Loucy (cell line): ENCODE measurements at regions not wholly inside any gene's neighbourhood (a gene's known extent, or its start where the extent isn't known, plus 50 kb on each side); places are given as distances from the start of the nearest gene placed in this dataset.

Experiments used
- H2AFZ ChIP-seq: fragments of 200-600 bp; sonication (generic); 2 replicates; pipeline ENCODE4 v1.6.0; 2016; ENCODE audit warnings: antibody characterized with exemption, mild to moderate bottlenecking, low read length, moderate library complexity
- H3F3A ChIP-seq: fragments of 200-600 bp; 2 replicates; pipeline ENCODE4 v1.6.0; 2016; ENCODE audit warnings: antibody characterized with exemption, low read depth, mild to moderate bottlenecking
- H3K27me3 ChIP-seq: fragments of 200-600 bp; sonication (generic); 2 replicates; pipeline ENCODE4 v1.6.1; 2014; ENCODE audit warnings: low read length, mild to moderate bottlenecking; ENCODE audit not compliant: insufficient read depth, poor library complexity, severe bottlenecking
- H3K36me3 ChIP-seq: fragments of 200-600 bp; sonication (generic); 2 replicates; pipeline ENCODE4 v1.6.1; 2016; ENCODE audit warnings: low read length; ENCODE audit not compliant: insufficient read depth
- H3K4me1 ChIP-seq: fragments of 200-600 bp; sonication (generic); 2 replicates; pipeline ENCODE4 v1.5.1; 2014; ENCODE audit warnings: low read length, mild to moderate bottlenecking; ENCODE audit not compliant: insufficient read depth, poor library complexity, severe bottlenecking
- H3K4me2 ChIP-seq: fragments of 200-600 bp; sonication (generic); 2 replicates; pipeline ENCODE4 v1.6.0; 2014; ENCODE audit warnings: antibody characterized with exemption, low read length, low read depth, mild to moderate bottlenecking; ENCODE audit not compliant: poor library complexity, severe bottlenecking
- H3K4me3 ChIP-seq: fragments of 200-600 bp; sonication (generic); 2 replicates; pipeline ENCODE4 v1.5.1; 2014; ENCODE audit warnings: low read length, mild to moderate bottlenecking, mixed read lengths; ENCODE audit not compliant: poor library complexity, severe bottlenecking
- H3K79me2 ChIP-seq: fragments of 200-600 bp; sonication (generic); 2 replicates; pipeline ENCODE4 v1.6.1; 2014; ENCODE audit warnings: low read length; ENCODE audit not compliant: insufficient read depth
- H3K9ac ChIP-seq: fragments of 200-600 bp; sonication (generic); 2 replicates; pipeline ENCODE4 v1.6.0; 2014; ENCODE audit warnings: mild to moderate bottlenecking, low read depth, low read length, moderate library complexity; ENCODE audit not compliant: poor library complexity, severe bottlenecking
- H3K9me2 ChIP-seq: fragments of 200-600 bp; sonication (generic); replicated peaks from 2 replicates; pipeline ENCODE4 v1.6.1; 2016; ENCODE audit warnings: low read depth, low read length, mixed read lengths
- H3K9me3 ChIP-seq: fragments of 200-600 bp; sonication (generic); 2 replicates; pipeline ENCODE4 v1.6.1; 2014; ENCODE audit warnings: mild to moderate bottlenecking, antibody characterized with exemption, low read length, low read depth; ENCODE audit not compliant: insufficient read depth
- H4K20me1 ChIP-seq: fragments of 200-600 bp; sonication (generic); 2 replicates; pipeline ENCODE4 v1.6.0; 2014; ENCODE audit warnings: antibody characterized with exemption, low read length, mild to moderate bottlenecking; ENCODE audit not compliant: insufficient read depth, poor library complexity, severe bottlenecking
- CTCF ChIP-seq: fragments of 200-600 bp; sonication (generic); conservative IDR thresholded peaks from 2 replicates; pipeline ENCODE4 v1.5.1; 2014; ENCODE audit warnings: mild to moderate bottlenecking, antibody characterized with exemption, low read length
- EZH2phosphoT487 ChIP-seq: fragments of 200-600 bp; IDR thresholded peaks from 2 replicates; pipeline ENCODE4 v1.6.1; 2018; ENCODE audit warnings: antibody characterized with exemption, mild to moderate bottlenecking, moderate library complexity, borderline replicate concordance

GRCh38 chr20:33927724-33928123 is 66.0 kb upstream of the RALY start:
- no peaks in the 10 kb centered on the region for H3F3A ChIP-seq
- H2AFZ ChIP-seq = no peak overlapping the region
- no peaks in the 10 kb centered on the region for H3K36me3 ChIP-seq
- H3K4me3 ChIP-seq = no peak overlapping the region
- H3K9ac ChIP-seq = no peak overlapping the region
- H3K79me2 ChIP-seq = no peaks in the 10 kb centered on the region
- H3K9me2 ChIP-seq = no peaks in the 10 kb centered on the region
- no peaks in the 10 kb centered on the region for H3K4me1 ChIP-seq
- H3K9me3 ChIP-seq = no peaks in the 10 kb centered on the region
- no peaks in the 10 kb centered on the region for H3K27me3 ChIP-seq
- TF ChIP-seq CTCF (no peak), EZH2phosphoT487 (no peak)
- no peaks in the 10 kb centered on the region for H4K20me1 ChIP-seq
- H3K4me2 ChIP-seq = no peak overlapping the region

GRCh38 chr20:33929917-33930316 is 63.8 kb upstream of the RALY start:
- no peak for TF ChIP-seq CTCF
- TF ChIP-seq EZH2phosphoT487 = no peak
- H3K36me3 ChIP-seq = no peaks in the 10 kb centered on the region
- H3K27me3 ChIP-seq = no peaks in the 10 kb centered on the region
- no peaks in the 10 kb centered on the region for H3K4me1 ChIP-seq
- no peaks in the 10 kb centered on the region for H3K9me2 ChIP-seq
- no peaks in the 10 kb centered on the region for H3F3A ChIP-seq
- H2AFZ ChIP-seq = no peak overlapping the region
- H3K9me3 ChIP-seq = no peaks in the 10 kb centered on the region
- H3K9ac ChIP-seq = no peak overlapping the region
- no peak overlapping the region for H3K4me2 ChIP-seq
- no peaks in the 10 kb centered on the region for H3K79me2 ChIP-seq
- H3K4me3 ChIP-seq = no peak overlapping the region
- H4K20me1 ChIP-seq = no peaks in the 10 kb centered on the region

GRCh38 chr20:33933469-33933909 is 60.2 kb upstream of the RALY start:
- Histone ChIP-seq H3K9me2 (no peaks in the 10 kb centered on the region), H3F3A (no peaks in the 10 kb centered on the region), H4K20me1 (no peaks in the 10 kb centered on the region), H3K27me3 (no peaks in the 10 kb centered on the region), H3K9me3 (no peaks in the 10 kb centered on the region), H3K9ac (no peak overlapping the region), H3K79me2 (no peaks in the 10 kb centered on the region), H2AFZ (no peak overlapping the region), H3K4me3 (no peak overlapping the region), H3K4me1 (no peaks in the 10 kb centered on the region), H3K4me2 (no peak overlapping the region), H3K36me3 (no peaks in the 10 kb centered on the region)
- peak; percentile 62 for TF ChIP-seq CTCF
- TF ChIP-seq EZH2phosphoT487 = no peak
